SU-DHL-6 (cell line): ENCODE measurements at regions not wholly inside any gene's neighbourhood (a gene's known extent, or its start where the extent isn't known, plus 50 kb on each side); places are given as distances from the start of the nearest gene placed in this dataset.

Source experiments
- H2AFZ ChIP-seq: fragments of 200-600 bp; sonication (generic); 2 replicates; pipeline ENCODE4 v1.6.1; 2014; ENCODE audit warnings: low read depth, mild to moderate bottlenecking, moderate library complexity, mixed read lengths, antibody characterized with exemption, low read length; ENCODE audit not compliant: severe bottlenecking
- H3F3A ChIP-seq: fragments of 200-600 bp; shearing (Covaris generic); 2 replicates; pipeline ENCODE4 v1.6.0; 2016; ENCODE audit warnings: antibody characterized with exemption, mild to moderate bottlenecking; ENCODE audit not compliant: insufficient read depth
- H3K27ac ChIP-seq: fragments of 200-600 bp; sonication (generic); 2 replicates; pipeline ENCODE4 v1.5.1; 2016; ENCODE audit warnings: low read depth, mild to moderate bottlenecking, low read length, moderate library complexity, mixed read lengths
- H3K27me3 ChIP-seq: fragments of 200-600 bp; sonication (generic), shearing (Covaris generic); 2 replicates; pipeline ENCODE4 v1.6.0; 2014; ENCODE audit warnings: mild to moderate bottlenecking, low read length
- H3K36me3 ChIP-seq: fragments of 200-600 bp; sonication (generic); 2 replicates; pipeline ENCODE4 v1.6.1; 2014; ENCODE audit warnings: mild to moderate bottlenecking, low read length, mixed read lengths
- H3K4me2 ChIP-seq: fragments of 300-600, 200-600 bp; shearing (Covaris generic), sonication (generic); 2 replicates; pipeline ENCODE4 v1.6.0; 2014; ENCODE audit warnings: low read length, low read depth, mild to moderate bottlenecking; ENCODE audit not compliant: poor library complexity, severe bottlenecking
- H3K4me3 ChIP-seq: fragments of 200-600 bp; sonication (generic); 2 replicates; pipeline ENCODE4 v1.5.1; 2014; ENCODE audit warnings: antibody characterized with exemption, low read length, mild to moderate bottlenecking, mixed read lengths; ENCODE audit not compliant: insufficient read depth, poor library complexity, severe bottlenecking
- H3K79me2 ChIP-seq: fragments of 200-600 bp; sonication (generic); 2 replicates; pipeline ENCODE4 v1.6.1; 2014; ENCODE audit warnings: mild to moderate bottlenecking, low read length, moderate library complexity; ENCODE audit not compliant: insufficient read depth
- H3K9ac ChIP-seq: fragments of 200-600 bp; sonication (generic); 2 replicates; pipeline ENCODE4 v1.7.0; 2014; ENCODE audit warnings: mild to moderate bottlenecking, low read length
- H3K9me2 ChIP-seq: fragments of 200-600 bp; sonication (generic); replicated peaks from 2 replicates; pipeline ENCODE4 v1.6.1; 2014; ENCODE audit warnings: low read length; ENCODE audit not compliant: insufficient read depth
- H3K9me3 ChIP-seq: fragments of 200-600 bp; sonication (generic); 2 replicates; pipeline ENCODE4 v1.6.1; 2014; ENCODE audit warnings: low read length, mixed read lengths; ENCODE audit not compliant: insufficient read depth
- H4K20me1 ChIP-seq: fragments of 200-600 bp; sonication (generic); 2 replicates; pipeline ENCODE4 v1.6.1; 2014; ENCODE audit warnings: low read depth, mild to moderate bottlenecking, antibody characterized with exemption, low read length, moderate library complexity, mixed read lengths
- CTCF ChIP-seq: fragments of 200-600 bp; sonication (generic); IDR thresholded peaks from one replicate; pipeline ENCODE4 v1.5.1; 2017; ENCODE audit warnings: antibody characterized with exemption, mild to moderate bottlenecking, low read length, moderate library complexity; ENCODE audit not compliant: insufficient read depth, poor library complexity, severe bottlenecking
- EZH2phosphoT487 ChIP-seq: fragments of 200-600 bp; sonication (generic), shearing (Covaris generic); conservative IDR thresholded peaks from 2 replicates; pipeline ENCODE4 v1.6.1; 2018; ENCODE audit warnings: mild to moderate bottlenecking, antibody characterized with exemption, low read length, moderate library complexity, mixed read lengths

GRCh38 chr9:118594428-118594827, 774.8 kb downstream of the BRINP1 start:
- Histone ChIP-seq H3K27ac (no peak overlapping the region), H3K4me2 (no peak overlapping the region), H4K20me1 (no peaks in the 10 kb centered on the region), H3K79me2 (no peaks in the 10 kb centered on the region), H3K9ac (no peak overlapping the region), H3K36me3 (no peaks in the 10 kb centered on the region), H3F3A (no peaks in the 10 kb centered on the region), H3K9me2 (no peaks in the 10 kb centered on the region), H2AFZ (no peak overlapping the region), H3K9me3 (no peaks in the 10 kb centered on the region), H3K27me3 (no peaks in the 10 kb centered on the region), H3K4me3 (no peak overlapping the region)
- no peak for TF ChIP-seq EZH2phosphoT487
- no peak for TF ChIP-seq CTCF

- H3K27me3 ChIP-seq: no peaks in the 10 kb centered on the region
- no peak overlapping the region for H3K9ac ChIP-seq
- H3K9me3 ChIP-seq: no peaks in the 10 kb centered on the region
- H3K4me2 ChIP-seq: no peak overlapping the region
- H2AFZ ChIP-seq: no peak overlapping the region
- no peak overlapping the region for H3K27ac ChIP-seq
- H3K79me2 ChIP-seq: no peaks in the 10 kb centered on the region
- H3K4me3 ChIP-seq: no peak overlapping the region
- TF ChIP-seq CTCF (no peak), EZH2phosphoT487 (no peak)
- no peaks in the 10 kb centered on the region for H4K20me1 ChIP-seq
- no peaks in the 10 kb centered on the region for H3F3A ChIP-seq
- H3K36me3 ChIP-seq: no peaks in the 10 kb centered on the region
- no peaks in the 10 kb centered on the region for H3K9me2 ChIP-seq
Observed at GRCh38 chr9:118595719-118596305, 773.4 kb downstream of the BRINP1 start.

DNA sequence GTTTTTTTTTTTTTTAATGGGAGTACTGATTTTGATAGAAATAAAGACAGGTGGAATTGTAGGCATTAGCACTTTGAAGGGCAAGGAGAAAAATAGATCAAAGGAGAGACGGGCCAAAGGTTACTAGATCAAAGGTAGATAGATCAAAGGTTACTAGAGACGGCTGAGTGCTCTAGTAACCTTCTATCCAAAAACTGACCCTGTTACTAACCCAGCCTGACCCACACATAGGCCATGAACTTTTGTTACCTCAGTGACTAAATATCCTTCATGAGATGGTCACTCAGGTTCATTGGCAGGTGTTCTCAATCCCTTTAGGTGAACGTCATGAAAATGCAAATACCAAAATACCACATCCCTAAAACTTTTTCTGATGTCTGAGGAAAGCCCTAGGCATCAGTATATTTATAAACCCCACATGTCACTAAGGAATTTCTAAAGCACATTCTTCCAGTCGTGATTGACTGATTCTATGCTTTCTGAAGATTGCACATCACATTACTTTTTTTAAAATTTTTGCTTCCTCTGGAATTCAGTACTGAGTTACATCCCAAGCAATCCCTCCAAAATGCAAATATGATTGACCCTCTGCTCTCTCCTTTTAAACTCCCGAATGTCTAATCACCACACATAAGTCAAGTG, 772.7 kb downstream of the BRINP1 start:
- H3K4me2 ChIP-seq: no peak overlapping the region
- H3K79me2 ChIP-seq: no peaks in the 10 kb centered on the region
- no peaks in the 10 kb centered on the region for H4K20me1 ChIP-seq
- TF ChIP-seq CTCF (no peak), EZH2phosphoT487 (no peak)
- no peaks in the 10 kb centered on the region for H3F3A ChIP-seq
- no peak overlapping the region for H3K4me3 ChIP-seq
- H2AFZ ChIP-seq: no peak overlapping the region
- H3K9ac ChIP-seq: no peak overlapping the region
- H3K9me2 ChIP-seq: no peaks in the 10 kb centered on the region
- H3K27me3 ChIP-seq: no peaks in the 10 kb centered on the region
- H3K9me3 ChIP-seq: no peaks in the 10 kb centered on the region
- no peak overlapping the region for H3K27ac ChIP-seq
- no peaks in the 10 kb centered on the region for H3K36me3 ChIP-seq
